ENCODE measurements at regions not wholly inside any gene's neighbourhood (a gene's known extent, or its start where the extent isn't known, plus 50 kb on each side); places are given as distances from the start of the nearest gene placed in this dataset.

GRCh38 chr4:28451346-28451745 is 1590.7 kb downstream of the STIM2 start:
- TF ChIP-seq CTCF (IDR thresholded peaks at IDR 0.05) (no peak), POLR2AphosphoS5 (IDR thresholded peaks at IDR 0.05; ENCODE audit: low read depth, low read length) (no peak), SIN3A (IDR thresholded peaks at IDR 0.05; ENCODE audit: borderline replicate concordance, insufficient read depth, low read depth, low read length) (no peak)

All from Panc1 (cell line).